GM12801 (cell line): ENCODE measurements at regions not wholly inside any gene's neighbourhood (a gene's known extent, or its start where the extent isn't known, plus 50 kb on each side); places are given as distances from the start of the nearest gene placed in this dataset.

Source experiments
- CTCF ChIP-seq: IDR thresholded peaks from one replicate; pipeline ENCODE4 v1.5.1; 2011; ENCODE audit warnings: control low read depth; ENCODE audit not compliant: insufficient read length; ENCODE audit errors: extremely low read depth

- no peak for TF ChIP-seq CTCF
Observed at GRCh38 chr12:59036347-59036746, 116.0 kb upstream of the LRIG3 start.

GRCh38 chr12:59031313-59031712 lies 111.0 kb upstream of the LRIG3 start:
- TF ChIP-seq CTCF = no peak

- TF ChIP-seq CTCF = no peak
Observed at GRCh38 chr12:59030415-59030814, 110.1 kb upstream of the LRIG3 start.

- no peak for TF ChIP-seq CTCF
Observed at GRCh38 chr12:59027199-59027598, 106.9 kb upstream of the LRIG3 start.

GRCh38 chr12:59023861-59024424 lies 103.6 kb upstream of the LRIG3 start:
- TF ChIP-seq CTCF = no peak

GRCh38 chr12:59020073-59020946 lies 100.0 kb upstream of the LRIG3 start:
- TF ChIP-seq CTCF = no peak

GRCh38 chr12:59014885-59015284 lies 94.6 kb upstream of the LRIG3 start:
- no peak for TF ChIP-seq CTCF
